ES-I3 (cell line): ENCODE measurements at regions not wholly inside any gene's neighbourhood (a gene's known extent, or its start where the extent isn't known, plus 50 kb on each side); places are given as distances from the start of the nearest gene placed in this dataset.
A peak's percentile ranks its signal among the peaks of the same experiment; 100 is the strongest.

Experiments used
- H3K36me3 ChIP-seq: 2 replicates; pipeline ENCODE4 v1.6.1; 2013; ENCODE audit warnings: mild to moderate bottlenecking, low read length, control low read depth, moderate library complexity; ENCODE audit not compliant: insufficient read depth
- H3K4me1 ChIP-seq: 2 replicates; pipeline ENCODE4 v1.6.1; 2013; ENCODE audit warnings: mild to moderate bottlenecking, control low read depth, low read length; ENCODE audit not compliant: insufficient read depth
- H3K9ac ChIP-seq: 2 replicates; pipeline ENCODE4 v1.6.1; 2013; ENCODE audit warnings: low read depth, mild to moderate bottlenecking, low read length, moderate library complexity
- H3K9me3 ChIP-seq: 2 replicates; pipeline ENCODE4 v1.6.1; 2013; ENCODE audit warnings: mild to moderate bottlenecking, low read length, moderate library complexity; ENCODE audit not compliant: control insufficient read depth, insufficient read depth

- H3K9me3 ChIP-seq, result no peaks in the 10 kb centered on the region
- H3K9ac ChIP-seq, result no peak overlapping the region
- no peaks in the 10 kb centered on the region for H3K36me3 ChIP-seq
- no peaks in the 10 kb centered on the region for H3K4me1 ChIP-seq
Observed at GRCh38 chr18:39834636-39835035, 2120.4 kb upstream of the PIK3C3 start.

- Histone ChIP-seq H3K9ac (no peak overlapping the region), H3K36me3 (no peaks in the 10 kb centered on the region), H3K4me1 (no peaks in the 10 kb centered on the region), H3K9me3 (no peaks in the 10 kb centered on the region)
Observed at GRCh38 chr18:39825485-39826150, 2129.4 kb upstream of the PIK3C3 start.

GRCh38 chr18:39806525-39806924 lies 2148.5 kb upstream of the PIK3C3 start:
- peaks cover 5% of the 10 kb centered on the region; the same call in 1 of the 2 replicates for H3K9me3 ChIP-seq
- no peaks in the 10 kb centered on the region for H3K36me3 ChIP-seq
- no peaks in the 10 kb centered on the region for H3K4me1 ChIP-seq
- no peak overlapping the region for H3K9ac ChIP-seq

GRCh38 chr18:39805218-39805617 lies 2149.8 kb upstream of the PIK3C3 start:
- no peaks in the 10 kb centered on the region for H3K4me1 ChIP-seq
- peaks cover 8% of the 10 kb centered on the region for H3K9me3 ChIP-seq
- H3K36me3 ChIP-seq, result no peaks in the 10 kb centered on the region
- no peak overlapping the region for H3K9ac ChIP-seq

GRCh38 chr18:39802648-39803229 lies 2152.3 kb upstream of the PIK3C3 start:
- no peaks in the 10 kb centered on the region for H3K36me3 ChIP-seq
- no peaks in the 10 kb centered on the region for H3K4me1 ChIP-seq
- no peak overlapping the region for H3K9ac ChIP-seq
- H3K9me3 ChIP-seq, result peaks cover 8% of the 10 kb centered on the region

- H3K4me1 ChIP-seq, result no peaks in the 10 kb centered on the region
- no peaks in the 10 kb centered on the region for H3K36me3 ChIP-seq
- H3K9me3 ChIP-seq, result peaks cover 8% of the 10 kb centered on the region
Observed at GRCh38 chr18:39801848-39802247, 2153.2 kb upstream of the PIK3C3 start.

GRCh38 chr18:39801010-39801409 lies 2154.0 kb upstream of the PIK3C3 start:
- H3K9me3 ChIP-seq, result peaks cover 8% of the 10 kb centered on the region
- no peak overlapping the region for H3K9ac ChIP-seq
- no peaks in the 10 kb centered on the region for H3K36me3 ChIP-seq
- H3K4me1 ChIP-seq, result no peaks in the 10 kb centered on the region

More at GRCh38 chr18:39801848-39802247, 2153.2 kb upstream of the PIK3C3 start:
- no peak overlapping the region for H3K9ac ChIP-seq

- Histone ChIP-seq H3K9me3 (peaks cover 8% of the 10 kb centered on the region), H3K9ac (peak overlapping the region; percentile 90; the same call in 1 of the 2 replicates), H3K36me3 (no peaks in the 10 kb centered on the region), H3K4me1 (no peaks in the 10 kb centered on the region)
Observed at GRCh38 chr18:39799006-39799405, 2156.0 kb upstream of the PIK3C3 start.

GRCh38 chr18:39796393-39796792 lies 2158.6 kb upstream of the PIK3C3 start:
- H3K36me3 ChIP-seq, result no peaks in the 10 kb centered on the region
- H3K9ac ChIP-seq, result no peak overlapping the region
- no peaks in the 10 kb centered on the region for H3K4me1 ChIP-seq
- H3K9me3 ChIP-seq, result peaks cover 3% of the 10 kb centered on the region; the same call in 1 of the 2 replicates

GRCh38 chr18:39795350-39795749 lies 2159.7 kb upstream of the PIK3C3 start:
- H3K9ac ChIP-seq, result no peak overlapping the region
- no peaks in the 10 kb centered on the region for H3K9me3 ChIP-seq
- H3K36me3 ChIP-seq, result no peaks in the 10 kb centered on the region
- no peaks in the 10 kb centered on the region for H3K4me1 ChIP-seq

GRCh38 chr18:39793609-39794008 lies 2161.4 kb upstream of the PIK3C3 start:
- H3K36me3 ChIP-seq, result no peaks in the 10 kb centered on the region
- H3K9ac ChIP-seq, result no peak overlapping the region
- H3K4me1 ChIP-seq, result no peaks in the 10 kb centered on the region; the same call in 1 of the 2 replicates
- no peaks in the 10 kb centered on the region for H3K9me3 ChIP-seq

GRCh38 chr18:39788383-39788782 lies 2166.7 kb upstream of the PIK3C3 start:
- H3K9me3 ChIP-seq, result no peaks in the 10 kb centered on the region
- H3K9ac ChIP-seq, result no peak overlapping the region
- no peaks in the 10 kb centered on the region for H3K36me3 ChIP-seq
- H3K4me1 ChIP-seq, result peaks cover 7% of the 10 kb centered on the region; the same call in 1 of the 2 replicates

- Histone ChIP-seq H3K9me3 (no peaks in the 10 kb centered on the region), H3K9ac (no peak overlapping the region), H3K36me3 (no peaks in the 10 kb centered on the region), H3K4me1 (peaks cover 7% of the 10 kb centered on the region; the same call in 1 of the 2 replicates)
Observed at GRCh38 chr18:39786477-39786876, 2168.6 kb upstream of the PIK3C3 start.

GRCh38 chr18:39784541-39784940 lies 2170.5 kb upstream of the PIK3C3 start:
- peaks cover 7% of the 10 kb centered on the region; the same call in 1 of the 2 replicates for H3K4me1 ChIP-seq
- H3K9me3 ChIP-seq, result no peaks in the 10 kb centered on the region
- H3K9ac ChIP-seq, result no peak overlapping the region
- H3K36me3 ChIP-seq, result no peaks in the 10 kb centered on the region

GRCh38 chr18:39781565-39781964 lies 2173.5 kb upstream of the PIK3C3 start:
- Histone ChIP-seq H3K36me3 (no peaks in the 10 kb centered on the region), H3K4me1 (no peaks in the 10 kb centered on the region), H3K9ac (no peak overlapping the region), H3K9me3 (no peaks in the 10 kb centered on the region; the same call in 1 of the 2 replicates)
